ENCODE measurements at regions not wholly inside any gene's neighbourhood (a gene's known extent, or its start where the extent isn't known, plus 50 kb on each side); places are given as distances from the start of the nearest gene placed in this dataset.

DNA sequence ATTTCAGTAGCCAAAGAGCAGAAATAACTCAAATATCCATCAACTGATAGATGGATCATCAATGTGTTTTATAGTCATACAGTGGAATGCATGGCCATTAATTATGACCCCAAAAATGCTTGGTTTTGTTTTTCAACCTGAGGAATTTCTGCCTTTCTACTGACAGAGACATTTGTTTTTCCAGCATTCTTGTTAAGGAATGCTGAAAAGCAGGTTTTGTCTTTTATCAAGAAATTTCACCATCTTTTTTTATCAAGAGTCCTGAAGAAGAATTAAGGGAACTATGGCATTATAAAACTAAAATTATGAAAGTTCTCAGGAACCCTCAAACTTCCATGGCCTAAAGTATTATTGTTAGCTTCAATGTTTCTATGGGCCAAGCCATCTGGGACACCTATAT, 153.4 kb upstream of the THSD7A start:
- Histone ChIP-seq H3K4me3 (ENCODE audit: low read depth, low read length, poor library complexity, severe bottlenecking) (no peak overlapping the region), H3K27ac (ENCODE audit: low read depth, low read length, poor library complexity, severe bottlenecking) (no peak overlapping the region), H2AFZ (ENCODE audit: low read length) (no peak overlapping the region), H3K79me2 (ENCODE audit: insufficient read depth, low read depth, low read length) (no peaks in the 10 kb centered on the region), H3K9me3 (ENCODE audit: low read length) (no peaks in the 10 kb centered on the region), H3K9me2 (ENCODE audit: insufficient read depth, low read length) (no peaks in the 10 kb centered on the region), H3K4me1 (ENCODE audit: insufficient read depth, low read length, poor library complexity, severe bottlenecking) (no peaks in the 10 kb centered on the region), H3K4me2 (ENCODE audit: low read length) (no peak overlapping the region), H4K20me1 (ENCODE audit: insufficient read depth, low read length) (no peaks in the 10 kb centered on the region), H3K36me3 (ENCODE audit: insufficient read depth, low read length) (no peaks in the 10 kb centered on the region)
- no peak for TF ChIP-seq EZH2phosphoT487 (IDR thresholded peaks at IDR 0.05; ENCODE audit: borderline replicate concordance, low read depth, low read length)
- TF ChIP-seq, protein P1, sequence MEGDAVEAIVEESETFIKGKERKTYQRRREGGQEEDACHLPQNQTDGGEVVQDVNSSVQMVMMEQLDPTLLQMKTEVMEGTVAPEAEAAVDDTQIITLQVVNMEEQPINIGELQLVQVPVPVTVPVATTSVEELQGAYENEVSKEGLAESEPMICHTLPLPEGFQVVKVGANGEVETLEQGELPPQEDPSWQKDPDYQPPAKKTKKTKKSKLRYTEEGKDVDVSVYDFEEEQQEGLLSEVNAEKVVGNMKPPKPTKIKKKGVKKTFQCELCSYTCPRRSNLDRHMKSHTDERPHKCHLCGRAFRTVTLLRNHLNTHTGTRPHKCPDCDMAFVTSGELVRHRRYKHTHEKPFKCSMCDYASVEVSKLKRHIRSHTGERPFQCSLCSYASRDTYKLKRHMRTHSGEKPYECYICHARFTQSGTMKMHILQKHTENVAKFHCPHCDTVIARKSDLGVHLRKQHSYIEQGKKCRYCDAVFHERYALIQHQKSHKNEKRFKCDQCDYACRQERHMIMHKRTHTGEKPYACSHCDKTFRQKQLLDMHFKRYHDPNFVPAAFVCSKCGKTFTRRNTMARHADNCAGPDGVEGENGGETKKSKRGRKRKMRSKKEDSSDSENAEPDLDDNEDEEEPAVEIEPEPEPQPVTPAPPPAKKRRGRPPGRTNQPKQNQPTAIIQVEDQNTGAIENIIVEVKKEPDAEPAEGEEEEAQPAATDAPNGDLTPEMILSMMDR (conservative IDR thresholded peaks at IDR 0.05; ENCODE audit: low read length), result no peak
- no TSS peak for BruUV-seq (replicated peaks)
- ChIA-PET CTCF (ENCODE audit: unreplicated experiment) (no interaction called here), POLR2A (interaction anchor here (1.0 kb wide), 1 partner anchor 35 kb away, joined by 3 read pairs; no protein-coding TSS in a partner anchor)
- intact Hi-C loops (cut with micrococcal nuclease; ENCODE audit: unreplicated experiment), result no loop called here
- no peak for DNase-seq (ENCODE audit: low spot score)

DNA sequence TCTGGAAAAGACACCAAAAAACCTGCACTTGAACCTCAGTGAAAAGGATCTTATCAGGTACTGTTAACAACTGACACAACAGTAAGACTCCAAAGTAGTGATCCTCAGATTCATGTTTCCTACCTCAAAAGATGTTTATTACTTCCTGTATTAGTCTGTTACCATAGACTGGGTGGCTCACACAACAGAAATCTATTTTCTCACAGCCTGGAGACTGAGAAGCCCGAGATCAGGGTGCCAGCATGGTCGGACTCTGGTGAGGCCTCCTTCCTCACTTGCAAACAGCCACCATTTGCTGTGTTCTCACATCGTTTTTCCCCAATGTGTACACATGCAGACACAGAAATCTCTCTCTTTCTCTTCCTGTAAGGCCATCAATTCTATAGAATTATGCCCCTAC, 154.0 kb upstream of the THSD7A start:
- CTCF ChIA-PET (ENCODE audit: unreplicated experiment), result no interaction called here
- DNase-seq (ENCODE audit: low spot score), result no peak
- Histone ChIP-seq H3K4me3 (ENCODE audit: low read depth, low read length, poor library complexity, severe bottlenecking) (no peak overlapping the region), H3K4me2 (ENCODE audit: low read length) (no peak overlapping the region), H3K4me1 (ENCODE audit: insufficient read depth, low read length, poor library complexity, severe bottlenecking) (no peaks in the 10 kb centered on the region), H3K9me2 (ENCODE audit: insufficient read depth, low read length) (no peaks in the 10 kb centered on the region), H2AFZ (ENCODE audit: low read length) (no peak overlapping the region), H3K9me3 (ENCODE audit: low read length) (no peaks in the 10 kb centered on the region), H3K36me3 (ENCODE audit: insufficient read depth, low read length) (no peaks in the 10 kb centered on the region), H4K20me1 (ENCODE audit: insufficient read depth, low read length) (no peaks in the 10 kb centered on the region), H3K27ac (ENCODE audit: low read depth, low read length, poor library complexity, severe bottlenecking) (no peak overlapping the region), H3K79me2 (ENCODE audit: insufficient read depth, low read depth, low read length) (no peaks in the 10 kb centered on the region)
- intact Hi-C loops (cut with micrococcal nuclease; ENCODE audit: unreplicated experiment), result no loop called here
- POLR2A ChIA-PET, result interaction anchor here (0.7 kb wide), 1 partner anchor 22 kb away, joined by 4 read pairs; no protein-coding TSS in a partner anchor
- BruUV-seq (replicated peaks), result no TSS peak
- TF ChIP-seq EZH2phosphoT487 (IDR thresholded peaks at IDR 0.05; ENCODE audit: borderline replicate concordance, low read depth, low read length), result no peak
- TF ChIP-seq, protein P1 (conservative IDR thresholded peaks at IDR 0.05; ENCODE audit: low read length), result no peak

DNA sequence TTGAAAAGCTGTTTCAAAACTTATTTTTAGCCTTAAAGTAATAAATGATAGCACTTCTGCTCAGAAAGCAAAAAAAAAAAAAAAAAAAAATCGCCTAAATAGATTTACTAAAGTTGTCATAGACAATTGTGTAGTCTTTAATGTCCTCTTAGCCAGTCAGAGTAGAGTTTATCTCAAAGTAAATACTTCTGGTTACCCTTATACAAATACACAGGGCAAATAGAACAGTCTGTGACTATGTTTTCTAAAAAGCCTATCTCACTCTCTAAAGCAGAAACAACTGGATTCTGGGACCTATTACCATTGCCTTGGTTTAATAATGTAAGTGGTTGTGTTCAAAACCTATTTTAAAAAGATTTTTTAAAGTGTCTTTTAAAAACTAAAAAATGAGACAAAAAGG, 156.2 kb upstream of the THSD7A start:
- H2AFZ ChIP-seq (ENCODE audit: low read length), result no peak overlapping the region
- intact Hi-C loops (cut with micrococcal nuclease; ENCODE audit: unreplicated experiment), result no loop called here
- ChIA-PET CTCF (ENCODE audit: unreplicated experiment) (no interaction called here), POLR2A (interaction anchor here (0.7 kb wide), 2 partner anchors 29 to 643 kb away, joined by 3 read pairs; no protein-coding TSS in a partner anchor)
- no peaks in the 10 kb centered on the region for H3K79me2 ChIP-seq (ENCODE audit: insufficient read depth, low read depth, low read length)
- H3K4me1 ChIP-seq (ENCODE audit: insufficient read depth, low read length, poor library complexity, severe bottlenecking), result no peaks in the 10 kb centered on the region
- TF ChIP-seq, protein P1 (conservative IDR thresholded peaks at IDR 0.05; ENCODE audit: low read length), result no peak
- no peak for TF ChIP-seq EZH2phosphoT487 (IDR thresholded peaks at IDR 0.05; ENCODE audit: borderline replicate concordance, low read depth, low read length)
- no TSS peak for BruUV-seq (replicated peaks)
- no peak overlapping the region for H3K4me3 ChIP-seq (ENCODE audit: low read depth, low read length, poor library complexity, severe bottlenecking)
- no peaks in the 10 kb centered on the region for H3K9me3 ChIP-seq (ENCODE audit: low read length)
- no peak overlapping the region for H3K4me2 ChIP-seq (ENCODE audit: low read length)
- H3K36me3 ChIP-seq (ENCODE audit: insufficient read depth, low read length), result no peaks in the 10 kb centered on the region
- no peak for DNase-seq (ENCODE audit: low spot score)
- no peak overlapping the region for H3K27ac ChIP-seq (ENCODE audit: low read depth, low read length, poor library complexity, severe bottlenecking)
- no peaks in the 10 kb centered on the region for H3K9me2 ChIP-seq (ENCODE audit: insufficient read depth, low read length)
- H4K20me1 ChIP-seq (ENCODE audit: insufficient read depth, low read length), result no peaks in the 10 kb centered on the region

All from OCI-LY7 (cell line).